Skeletal muscle tissue (tissue), 3 donors: ENCODE measurements at regions not wholly inside any gene's neighbourhood (a gene's known extent, or its start where the extent isn't known, plus 50 kb on each side); places are given as distances from the start of the nearest gene placed in this dataset.

Source experiments
- H3K27ac ChIP-seq: one replicate; pipeline ENCODE4 v1.7.0; 2013; ENCODE audit warnings: mild to moderate bottlenecking, low read depth, low read length, inconsistent platforms
- H3K27me3 ChIP-seq, 3 donors: one replicate each; pipeline ENCODE4 v1.7.0; 2013; ENCODE audit warnings: low read length in 3 of 3; ENCODE audit not compliant: control insufficient read depth in 3 of 3, insufficient read depth in 3 of 3
- H3K36me3 ChIP-seq, 3 donors: one replicate each; pipeline ENCODE4 v1.7.0; 2013; ENCODE audit warnings: low read length in 3 of 3; ENCODE audit not compliant: control insufficient read depth in 3 of 3, insufficient read depth in 3 of 3
- H3K4me1 ChIP-seq, 3 donors: one replicate each; pipeline ENCODE4 v1.7.0; 2013; ENCODE audit warnings: low read length in 3 of 3, mild to moderate bottlenecking in 3 of 3; ENCODE audit not compliant: control insufficient read depth in 3 of 3, insufficient read depth in 3 of 3
- H3K4me3 ChIP-seq, 3 donors: one replicate each; pipeline ENCODE4 v1.7.0; 2013; ENCODE audit warnings: low read length in 3 of 3
- H3K9ac ChIP-seq, 3 donors: one replicate each; pipeline ENCODE4 v1.7.0; 2013; ENCODE audit warnings: low read length in 3 of 3, mild to moderate bottlenecking in 3 of 3, moderate library complexity in 2 of 3, low read depth in 1 of 3
- H3K9me3 ChIP-seq, 3 donors: one replicate each; pipeline ENCODE4 v1.7.0; 2013; ENCODE audit warnings: low read length in 3 of 3; ENCODE audit not compliant: control insufficient read depth in 3 of 3
- donor health status: Osteomylitis.

DNA sequence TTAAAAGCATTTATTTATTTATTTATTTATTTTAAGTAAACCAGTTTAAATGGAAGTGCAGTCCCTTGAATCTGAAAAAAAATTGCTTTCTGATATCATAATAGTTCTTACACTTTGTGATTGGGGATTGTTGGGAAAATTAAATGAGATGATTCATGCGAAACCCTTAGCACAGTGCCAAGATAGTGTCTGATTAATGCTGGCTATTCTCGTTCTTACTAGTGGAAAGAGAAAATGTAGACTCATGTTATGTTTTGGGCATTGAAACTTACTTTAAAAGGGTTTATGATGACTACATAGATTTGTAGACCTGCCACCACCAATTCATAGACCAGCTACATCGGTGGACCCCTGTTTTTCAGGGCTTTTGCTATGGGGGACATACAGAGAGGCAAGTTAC is 229.2 kb upstream of the ZFP64 start:
- H3K4me3 ChIP-seq: no peak overlapping the region
- peaks cover 0 to 5% (median 2%) of the 10 kb centered on the region in 3 donors for H3K9me3 ChIP-seq
- H3K9ac ChIP-seq: no peak overlapping the region

DNA sequence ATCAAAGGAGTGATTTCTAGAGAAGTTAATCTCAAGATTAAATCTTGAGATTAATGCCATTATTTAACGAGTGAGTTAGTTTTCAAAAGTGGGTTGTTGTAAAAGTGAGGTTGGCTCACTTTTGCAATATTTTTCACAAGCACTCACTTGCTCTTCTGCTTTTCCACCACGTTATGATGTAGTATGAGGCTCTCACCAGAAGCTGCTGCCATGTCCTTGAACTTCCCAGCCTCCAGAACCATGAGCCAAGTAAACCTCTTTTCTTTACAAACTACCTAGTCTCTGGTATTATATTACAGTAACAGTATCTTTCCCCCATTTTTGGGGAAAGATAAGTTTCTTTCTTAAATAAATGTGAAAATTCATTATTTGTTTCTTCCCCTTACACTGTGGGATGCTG is 227.6 kb upstream of the ZFP64 start:
- Histone ChIP-seq H3K9me3 (peaks cover 0 to 5% (median 2%) of the 10 kb centered on the region in 3 donors), H3K4me3 (no peak overlapping the region), H3K27me3 (no peaks in the 10 kb centered on the region), H3K4me1 (no peaks in the 10 kb centered on the region), H3K27ac (no peak overlapping the region), H3K9ac (no peak overlapping the region), H3K36me3 (no peaks in the 10 kb centered on the region)

More for the DNA sequence above, 229.2 kb upstream of the ZFP64 start:
- Histone ChIP-seq H3K4me1 (no peaks in the 10 kb centered on the region), H3K27me3 (no peaks in the 10 kb centered on the region), H3K36me3 (no peaks in the 10 kb centered on the region), H3K27ac (no peak overlapping the region)

DNA sequence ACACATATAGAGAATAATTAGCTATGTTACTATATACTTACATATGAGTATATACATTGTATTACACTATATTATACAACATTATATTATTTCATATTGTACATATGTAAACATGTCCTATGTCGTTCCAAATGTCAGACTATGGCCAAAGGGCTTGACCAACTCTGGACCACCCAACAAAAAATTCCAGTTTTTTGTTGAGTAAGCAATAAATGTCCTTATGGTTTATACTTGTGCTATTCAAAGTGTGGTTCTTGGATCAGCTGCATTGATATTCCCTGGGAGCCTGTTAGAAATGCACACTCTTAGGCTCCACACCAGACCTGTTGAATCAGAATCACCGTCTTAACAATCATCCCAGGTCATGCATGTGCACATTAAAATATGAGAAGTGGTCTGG is 225.4 kb upstream of the ZFP64 start:
- no peak overlapping the region for H3K27ac ChIP-seq
- no peak overlapping the region for H3K4me3 ChIP-seq
- no peak overlapping the region for H3K9ac ChIP-seq
- no peaks in the 10 kb centered on the region for H3K4me1 ChIP-seq
- H3K9me3 ChIP-seq: no peaks in the 10 kb centered on the region
- H3K36me3 ChIP-seq: no peaks in the 10 kb centered on the region
- no peaks in the 10 kb centered on the region for H3K27me3 ChIP-seq

- H3K9me3 ChIP-seq: no peaks in the 10 kb centered on the region
- no peaks in the 10 kb centered on the region for H3K27me3 ChIP-seq
- no peak overlapping the region for H3K4me3 ChIP-seq
- no peak overlapping the region for H3K27ac ChIP-seq
- H3K36me3 ChIP-seq: no peaks in the 10 kb centered on the region
- H3K9ac ChIP-seq: no peak overlapping the region
- H3K4me1 ChIP-seq: no peaks in the 10 kb centered on the region
Observed at GRCh38 chr20:52411611-52412010, 220.0 kb upstream of the ZFP64 start.

- no peaks in the 10 kb centered on the region for H3K36me3 ChIP-seq
- H3K4me3 ChIP-seq: no peak overlapping the region
- no peaks in the 10 kb centered on the region for H3K9me3 ChIP-seq
- no peaks in the 10 kb centered on the region for H3K4me1 ChIP-seq
- no peak overlapping the region for H3K27ac ChIP-seq
- H3K9ac ChIP-seq: no peak overlapping the region
- no peaks in the 10 kb centered on the region for H3K27me3 ChIP-seq
Observed at GRCh38 chr20:52410731-52411234, 219.2 kb upstream of the ZFP64 start.

GRCh38 chr20:52410182-52410647 is 218.6 kb upstream of the ZFP64 start:
- H3K4me1 ChIP-seq: no peaks in the 10 kb centered on the region
- H3K9ac ChIP-seq: no peak overlapping the region
- H3K4me3 ChIP-seq: no peak overlapping the region
- H3K27ac ChIP-seq: no peak overlapping the region
- H3K36me3 ChIP-seq: no peaks in the 10 kb centered on the region
- no peaks in the 10 kb centered on the region for H3K27me3 ChIP-seq
- H3K9me3 ChIP-seq: no peaks in the 10 kb centered on the region

GRCh38 chr20:52405986-52406385 is 214.4 kb upstream of the ZFP64 start:
- no peaks in the 10 kb centered on the region for H3K27me3 ChIP-seq
- no peak overlapping the region for H3K9ac ChIP-seq
- no peaks in the 10 kb centered on the region for H3K36me3 ChIP-seq
- no peak overlapping the region for H3K27ac ChIP-seq
- H3K4me1 ChIP-seq: no peaks in the 10 kb centered on the region
- no peak overlapping the region for H3K4me3 ChIP-seq
- H3K9me3 ChIP-seq: no peaks in the 10 kb centered on the region

DNA sequence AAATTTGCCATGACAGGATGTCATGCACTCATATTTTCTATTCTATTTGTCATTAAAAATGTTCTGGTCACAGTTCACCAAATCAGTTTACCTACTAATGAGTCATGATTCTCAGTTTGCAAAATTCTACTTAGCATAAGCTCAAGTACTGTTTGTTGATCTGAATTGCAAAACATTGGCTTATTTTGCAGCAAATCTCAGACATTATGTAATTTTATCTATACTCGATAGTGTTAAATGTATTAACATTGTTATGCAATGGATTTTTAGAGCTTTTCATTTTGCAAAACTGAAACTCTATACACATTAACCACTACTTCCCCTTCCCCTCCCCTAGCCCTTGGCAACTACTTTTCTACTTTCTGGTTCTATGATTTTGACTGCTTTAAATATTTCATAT is 213.8 kb upstream of the ZFP64 start:
- Histone ChIP-seq H3K27me3 (no peaks in the 10 kb centered on the region), H3K36me3 (no peaks in the 10 kb centered on the region), H3K9ac (no peak overlapping the region), H3K9me3 (no peaks in the 10 kb centered on the region), H3K4me1 (no peaks in the 10 kb centered on the region), H3K4me3 (no peak overlapping the region), H3K27ac (no peak overlapping the region)

DNA sequence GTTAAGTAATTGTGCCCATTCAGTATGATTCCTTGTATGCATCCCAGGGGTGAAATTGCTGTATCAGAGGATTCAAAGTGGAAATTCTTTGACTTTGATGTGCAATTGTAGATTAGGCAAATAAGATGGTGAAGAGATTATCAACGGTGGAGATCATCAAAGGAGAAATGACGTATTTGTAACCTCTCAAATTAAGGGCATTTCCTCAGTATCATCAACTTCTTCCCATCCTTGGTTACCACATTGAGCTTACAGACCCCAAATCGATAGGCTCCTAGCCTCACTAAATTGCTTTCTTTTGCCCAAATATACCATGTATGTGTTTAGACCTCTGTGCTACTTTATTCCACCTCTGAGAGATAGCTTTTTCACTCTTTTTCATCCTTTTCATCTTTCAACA is 213.1 kb upstream of the ZFP64 start:
- Histone ChIP-seq H3K9ac (no peak overlapping the region), H3K27ac (no peak overlapping the region), H3K4me1 (no peaks in the 10 kb centered on the region), H3K36me3 (no peaks in the 10 kb centered on the region), H3K9me3 (no peaks in the 10 kb centered on the region), H3K4me3 (no peak overlapping the region), H3K27me3 (no peaks in the 10 kb centered on the region)

DNA sequence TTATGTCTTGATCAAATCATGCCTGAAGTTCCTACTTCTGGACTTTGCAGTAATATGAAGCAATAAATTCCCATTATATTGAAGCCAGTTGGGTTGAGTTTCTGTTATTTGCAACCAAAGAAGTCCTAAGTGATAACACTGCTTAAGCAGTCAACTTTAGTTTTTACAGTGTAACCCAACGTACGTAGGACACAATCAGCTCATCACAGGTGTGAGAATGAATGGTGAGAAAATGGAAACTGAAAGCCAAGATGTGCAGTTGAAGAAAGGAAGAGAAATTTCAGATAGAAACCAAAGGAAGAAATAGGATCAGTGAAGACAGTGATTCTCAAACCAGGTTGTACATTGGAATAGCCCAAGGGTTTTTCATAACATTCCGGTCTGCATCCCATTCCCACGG is 211.4 kb upstream of the ZFP64 start:
- H3K27me3 ChIP-seq: no peaks in the 10 kb centered on the region
- no peak overlapping the region for H3K9ac ChIP-seq
- H3K27ac ChIP-seq: no peak overlapping the region
- no peaks in the 10 kb centered on the region for H3K9me3 ChIP-seq
- H3K4me3 ChIP-seq: no peak overlapping the region
- no peaks in the 10 kb centered on the region for H3K36me3 ChIP-seq
- H3K4me1 ChIP-seq: no peaks in the 10 kb centered on the region

GRCh38 chr20:52402514-52402913 is 210.9 kb upstream of the ZFP64 start:
- Histone ChIP-seq H3K9me3 (no peaks in the 10 kb centered on the region), H3K9ac (no peak overlapping the region), H3K36me3 (no peaks in the 10 kb centered on the region), H3K4me3 (no peak overlapping the region), H3K27me3 (no peaks in the 10 kb centered on the region), H3K4me1 (no peaks in the 10 kb centered on the region), H3K27ac (no peak overlapping the region)
